Lung (tissue), 11 donors: ENCODE measurements at regions not wholly inside any gene's neighbourhood (a gene's known extent, or its start where the extent isn't known, plus 50 kb on each side); places are given as distances from the start of the nearest gene placed in this dataset.

Experiments used
- ATAC-seq: fragments of 200-7000 bp; cut with Tn5 transposase; one replicate; pipeline ENCODE4 v1.9.1; 2020; ENCODE audit warnings: moderate number of reproducible peaks; ENCODE audit not compliant: insufficient read depth, low FRiP score
- DNase-seq, 3 donors: peaks; one replicate each; pipeline ENCODE4 v3.0.0-alpha.2; 2013 to 2017
- H3K27ac ChIP-seq, 2 donors: one replicate each; pipeline ENCODE4 v1.5.1; 2013; ENCODE audit warnings: mild to moderate bottlenecking in 2 of 2, moderate library complexity in 2 of 2, control low read depth in 1 of 2, inconsistent platforms in 1 of 2, low read depth in 1 of 2, low read length in 1 of 2
- H3K27me3 ChIP-seq, 3 donors: one replicate each; pipeline ENCODE4 v1.5.1; 2013; ENCODE audit warnings: low read length in 2 of 3; ENCODE audit not compliant: control insufficient read depth in 3 of 3, insufficient read depth in 3 of 3
- H3K36me3 ChIP-seq, 4 donors: one replicate each; pipeline ENCODE4 v1.5.1; 2013; ENCODE audit warnings: low read length in 4 of 4, mild to moderate bottlenecking in 1 of 4, moderate library complexity in 1 of 4; ENCODE audit not compliant: control insufficient read depth in 4 of 4, insufficient read depth in 4 of 4
- H3K4me1 ChIP-seq, 5 donors: one replicate each; pipeline ENCODE4 v1.5.1; 2013; ENCODE audit warnings: low read length in 5 of 5, mild to moderate bottlenecking in 2 of 5, moderate library complexity in 1 of 5; ENCODE audit not compliant: control insufficient read depth in 5 of 5, insufficient read depth in 5 of 5
- H3K4me3 ChIP-seq: one replicate; pipeline ENCODE4 v1.5.1; 2013; ENCODE audit warnings: mild to moderate bottlenecking, control low read depth, moderate library complexity
- H3K9ac ChIP-seq, 2 donors: one replicate each; pipeline ENCODE4 v1.5.1; 2013; ENCODE audit warnings: low read length in 2 of 2, control low read depth in 1 of 2; ENCODE audit not compliant: insufficient read depth in 1 of 2
- H3K9me3 ChIP-seq, 4 donors: one replicate each; pipeline ENCODE4 v1.5.1; 2013; ENCODE audit warnings: low read length in 3 of 4, mild to moderate bottlenecking in 1 of 4, moderate library complexity in 1 of 4; ENCODE audit not compliant: control insufficient read depth in 4 of 4, insufficient read depth in 3 of 4
- CTCF ChIP-seq: IDR thresholded peaks from 2 replicates; pipeline ENCODE4 v1.5.1; 2012; ENCODE audit warnings: mild to moderate bottlenecking; ENCODE audit errors: control extremely low read depth, extremely low read depth
- WGBS, 2 donors: extraction: QIAGEN DNeasy Blood & Tissue Kit; methylation state at CpG; one replicate each; pipeline ENCODE4 v1.1.7; 2013; 5-methylcytosine and 5-hydroxymethylcytosine counted together
- donor health status: control.
- donor health status: control.
- donor health status: Bipolar disorder and iron deficiency.
- donor health status: healthy.
- donor health status: DM: yes; HTN: yes; CAD: no.

DNA sequence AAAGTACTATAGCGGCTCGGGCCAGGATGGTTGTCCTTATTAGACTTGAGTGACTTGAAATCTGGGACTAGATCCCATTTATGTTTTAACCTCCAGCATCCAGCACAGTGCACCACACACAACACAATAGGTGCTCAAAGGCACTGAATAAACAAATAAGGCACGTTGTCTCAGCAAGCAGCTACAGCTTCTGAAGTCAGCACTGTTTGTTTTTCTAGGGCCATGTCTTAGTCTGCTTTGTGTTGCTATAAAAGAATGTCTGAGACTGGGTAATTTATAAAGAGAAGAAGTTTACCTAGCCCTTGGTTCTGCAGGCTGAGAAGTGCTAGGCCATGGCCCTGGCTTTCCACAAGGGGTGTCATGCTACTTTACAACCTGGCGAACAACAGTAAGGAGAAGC is 102.1 kb upstream of the LNX1 start:
- Histone ChIP-seq H3K4me1 (no peaks in the 10 kb centered on the region), H3K9me3 (peaks cover 0 to 5% (median 0%) of the 10 kb centered on the region in 4 donors), H3K27ac (no peak overlapping the region), H3K9ac (no peak overlapping the region), H3K27me3 (peaks cover 0 to 7% (median 0%) of the 10 kb centered on the region in 3 donors), H3K36me3 (no peaks in the 10 kb centered on the region), H3K4me3 (no peak overlapping the region)
- whole genome bisulfite sequencing, 2 donors = 83 to 92% methylated on average over 4 of the region's 4 CpGs
- DNase-seq = no peak
- no peak for TF ChIP-seq CTCF
- ATAC-seq = no peak

GRCh38 chr4:53688186-53688790 is 97.0 kb upstream of the LNX1 start:
- ATAC-seq = peak; percentile 66
- no peak overlapping the region for H3K27ac ChIP-seq
- no peak for TF ChIP-seq CTCF
- DNase-seq = no peak
- H3K4me3 ChIP-seq = no peak overlapping the region
- WGBS, 2 donors = 24 to 55% methylated on average over 2 of the region's 2 CpGs
- H3K4me1 ChIP-seq = peaks cover 0 to 3% (median 0%) of the 10 kb centered on the region in 5 donors
- no peaks in the 10 kb centered on the region for H3K36me3 ChIP-seq
- peaks cover 0 to 21% (median 0%) of the 10 kb centered on the region in 3 donors for H3K27me3 ChIP-seq
- no peaks in the 10 kb centered on the region for H3K9me3 ChIP-seq
- H3K9ac ChIP-seq = no peak overlapping the region

DNA sequence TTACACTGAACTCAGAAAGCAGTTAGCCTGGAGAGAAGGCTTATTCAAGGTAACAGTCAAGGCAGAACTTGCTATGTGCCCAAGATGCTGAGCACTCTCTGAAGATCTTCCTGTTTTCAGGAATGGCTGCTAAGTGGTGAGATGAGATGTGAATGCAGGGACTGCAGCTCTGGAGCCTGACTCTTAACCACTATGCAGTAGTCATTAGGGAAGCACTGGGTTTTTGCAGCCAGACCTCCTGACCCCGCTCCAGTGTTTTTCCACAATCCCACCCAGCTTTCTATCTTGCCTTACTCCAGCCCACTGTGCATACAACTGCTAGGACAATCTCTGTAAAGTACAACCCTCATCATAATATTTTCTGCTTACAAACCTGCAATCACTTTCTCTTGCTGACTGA is 95.2 kb upstream of the LNX1 start:
- TF ChIP-seq CTCF = no peak
- peaks cover 0 to 3% (median 0%) of the 10 kb centered on the region in 5 donors for H3K4me1 ChIP-seq
- no peak overlapping the region for H3K4me3 ChIP-seq
- ATAC-seq = no peak
- no peaks in the 10 kb centered on the region for H3K36me3 ChIP-seq
- no peak overlapping the region for H3K27ac ChIP-seq
- 98 to 100% methylated on average over 1 of the region's 1 CpG for whole genome bisulfite sequencing, 2 donors
- DNase-seq = no peak
- H3K9ac ChIP-seq = no peak overlapping the region
- H3K27me3 ChIP-seq = peaks cover 0 to 30% (median 0%) of the 10 kb centered on the region in 3 donors
- H3K9me3 ChIP-seq = no peaks in the 10 kb centered on the region
